Ovary (tissue), 7 donors: ENCODE measurements at regions not wholly inside any gene's neighbourhood (a gene's known extent, or its start where the extent isn't known, plus 50 kb on each side); places are given as distances from the start of the nearest gene placed in this dataset.

ENCODE experiments used
- DNase-seq, 5 donors: peaks; one replicate each; pipeline ENCODE4 v3.0.0-alpha.2; 2019 to 2020
- H3K27ac ChIP-seq, 2 donors: fragments of 200-600 bp; one replicate each; pipeline versions ENCODE4 v1.5.1 to v1.8.0; 2019 to 2022
- H3K27me3 ChIP-seq: fragments of 200-600 bp; one replicate; pipeline ENCODE4 v1.8.0; 2022
- H3K36me3 ChIP-seq: fragments of 200-600 bp; sonication (generic); one replicate; pipeline ENCODE4 v1.5.1; 2019
- H3K4me1 ChIP-seq: one replicate; pipeline ENCODE4 v1.8.1; 2013; ENCODE audit warnings: mild to moderate bottlenecking, moderate library complexity; ENCODE audit not compliant: insufficient read depth
- H3K4me3 ChIP-seq: fragments of 200-600 bp; sonication (generic); one replicate; pipeline ENCODE4 v1.5.1; 2017
- H3K9me3 ChIP-seq, 2 donors: fragments of 200-600 bp in 1 of 2; sonication (generic) in 1 of 2; one replicate each; pipeline versions ENCODE4 v1.5.1 to v1.8.1; 2013 to 2019; ENCODE audit warnings: mild to moderate bottlenecking in 1 of 2, moderate library complexity in 1 of 2
- CTCF ChIP-seq, 3 donors: fragments of 450-650 bp in 2 of 3; fragments of 200-600 bp in 1 of 3; IDR thresholded peaks; one replicate each; pipeline versions ENCODE4 v1.5.1 to v1.8.0; 2016 to 2022; ENCODE audit warnings: antibody characterized with exemption in 3 of 3, mild to moderate bottlenecking in 1 of 3
- EP300 ChIP-seq: sonication (generic); formaldehyde crosslinking; IDR thresholded peaks from one replicate; pipeline ENCODE4 v1.6.1; 2017; ENCODE audit warnings: antibody characterized with exemption
- POLR2A ChIP-seq: fragments of 450-650 bp; IDR thresholded peaks from one replicate; pipeline ENCODE4 v1.6.1; 2017; ENCODE audit warnings: antibody characterized with exemption, mild to moderate bottlenecking, moderate library complexity
- WGBS, 3 donors: extraction: QIAGEN DNeasy Blood & Tissue Kit in 1 of 3; methylation state at CpG; one replicate each; pipeline versions ENCODE4 v1.1.5 to v1.1.7; 2013 to 2017; 5-methylcytosine and 5-hydroxymethylcytosine counted together
- intact Hi-C, 4 donors: fragments of 100-400 bp; cut with DNase I; formaldehyde crosslinking; loops; one replicate each; pipeline versions ENCODE4 v1.11.0 to v1.15.1; 2022 to 2023
- donor health status: DM: no; HTN: no; CAD: no; lungs with moderate emphysema.
- donor health status: DM: no; HTN: no; CAD: no.
- donor health status: Bipolar disorder and iron deficiency.
- donor health status: DM: no; HTN: no; CAD: no.
- donor health status: DM: yes; HTN: yes; CAD: no.

- intact Hi-C loops, result no loop called here
- no peak overlapping the region for H3K27ac ChIP-seq
- no peaks in the 10 kb centered on the region for H3K9me3 ChIP-seq
- 87 to 93% (median 89%) methylated on average over 22 of the region's 22 CpGs for WGBS, 3 donors
- H3K4me1 ChIP-seq, result peaks cover 19% of the 10 kb centered on the region
- no peak overlapping the region for H3K4me3 ChIP-seq
- no peak for TF ChIP-seq POLR2A
- TF ChIP-seq CTCF (IDR thresholded peaks at IDR 0.05), result no peak
- no peak for TF ChIP-seq EP300
- H3K27me3 ChIP-seq, result no peaks in the 10 kb centered on the region
- H3K36me3 ChIP-seq, result no peaks in the 10 kb centered on the region
- peak in 1 of 5 donors; percentile 23 for DNase-seq
These were observed 97.8 kb downstream of the SIK1 start for GRCh38 chr21:43328958-43329691.

DNA sequence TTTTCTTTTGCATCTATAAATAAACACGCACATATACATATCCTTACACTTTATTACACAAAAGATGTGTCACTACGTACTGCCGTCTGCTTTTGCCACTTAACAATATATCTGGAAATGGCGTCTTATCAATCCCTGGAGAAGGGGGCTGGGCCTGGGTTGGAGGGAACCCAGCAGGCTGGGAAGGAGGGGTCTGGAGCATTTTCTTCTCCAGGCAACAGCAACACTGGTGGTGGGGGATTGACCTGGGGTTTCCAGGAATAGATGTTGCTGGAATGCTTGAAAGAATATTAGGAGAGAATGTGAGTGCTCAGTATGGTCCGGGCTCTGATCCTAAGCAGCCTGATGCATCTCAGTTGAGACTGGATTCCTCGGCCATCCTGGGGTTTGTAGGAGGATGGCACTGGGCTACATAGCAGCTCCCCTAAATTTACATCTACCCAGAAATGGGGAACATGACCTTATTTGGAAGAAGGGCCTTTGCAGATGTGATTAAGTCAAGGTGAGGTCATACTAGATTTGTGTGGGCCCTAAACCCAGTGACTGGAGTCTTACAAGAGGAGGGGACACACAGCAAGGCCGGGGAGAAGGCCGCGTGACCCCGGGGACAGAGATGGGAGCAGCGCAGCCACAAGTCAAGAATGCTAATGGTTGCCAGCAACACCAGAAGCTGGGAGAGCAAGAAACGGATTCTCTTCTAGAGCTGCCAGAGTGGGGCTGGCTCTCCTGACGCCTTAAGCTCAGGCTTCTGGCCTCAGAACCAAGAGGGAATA is 98.6 kb downstream of the SIK1 start:
- Histone ChIP-seq H3K4me3 (no peak overlapping the region), H3K9me3 (no peaks in the 10 kb centered on the region), H3K36me3 (no peaks in the 10 kb centered on the region), H3K27ac (no peak overlapping the region), H3K4me1 (peaks cover 14% of the 10 kb centered on the region), H3K27me3 (no peaks in the 10 kb centered on the region)
- no peak for TF ChIP-seq CTCF (IDR thresholded peaks at IDR 0.05)
- intact Hi-C loops, result no loop called here
- DNase-seq, result peak in 1 of 5 donors; percentile 7
- WGBS, 3 donors, result 70 to 77% (median 77%) methylated on average over 13 of the region's 13 CpGs

- peak in 1 of 5 donors; percentile 11 for DNase-seq
- H3K4me1 ChIP-seq, result peaks cover 6% of the 10 kb centered on the region
- intact Hi-C loops, result no loop called here
- no peaks in the 10 kb centered on the region for H3K27me3 ChIP-seq
- H3K36me3 ChIP-seq, result no peaks in the 10 kb centered on the region
- TF ChIP-seq CTCF (IDR thresholded peaks at IDR 0.05) (no peak), EP300 (no peak), POLR2A (no peak)
- no peaks in the 10 kb centered on the region for H3K9me3 ChIP-seq
- no peak overlapping the region for H3K4me3 ChIP-seq
- WGBS, 3 donors, result 72 to 80% (median 76%) methylated on average over 11 of the region's 11 CpGs
- no peak overlapping the region for H3K27ac ChIP-seq
These were observed 100.8 kb downstream of the SIK1 start for GRCh38 chr21:43325968-43326715.

GRCh38 chr21:43325036-43325435 is 101.9 kb downstream of the SIK1 start:
- no peak for DNase-seq
- Histone ChIP-seq H3K36me3 (no peaks in the 10 kb centered on the region), H3K4me3 (no peak overlapping the region), H3K27ac (no peak overlapping the region), H3K27me3 (no peaks in the 10 kb centered on the region), H3K9me3 (no peaks in the 10 kb centered on the region), H3K4me1 (peaks cover 6% of the 10 kb centered on the region)
- TF ChIP-seq EP300 (no peak), POLR2A (no peak), CTCF (IDR thresholded peaks at IDR 0.05) (no peak)
- WGBS, 3 donors, result 85 to 93% (median 92%) methylated on average over 4 to 5 of the region's 5 CpGs
- intact Hi-C loops, result no loop called here
